ENCODE measurements at regions not wholly inside any gene's neighbourhood (a gene's known extent, or its start where the extent isn't known, plus 50 kb on each side); places are given as distances from the start of the nearest gene placed in this dataset.

DNA sequence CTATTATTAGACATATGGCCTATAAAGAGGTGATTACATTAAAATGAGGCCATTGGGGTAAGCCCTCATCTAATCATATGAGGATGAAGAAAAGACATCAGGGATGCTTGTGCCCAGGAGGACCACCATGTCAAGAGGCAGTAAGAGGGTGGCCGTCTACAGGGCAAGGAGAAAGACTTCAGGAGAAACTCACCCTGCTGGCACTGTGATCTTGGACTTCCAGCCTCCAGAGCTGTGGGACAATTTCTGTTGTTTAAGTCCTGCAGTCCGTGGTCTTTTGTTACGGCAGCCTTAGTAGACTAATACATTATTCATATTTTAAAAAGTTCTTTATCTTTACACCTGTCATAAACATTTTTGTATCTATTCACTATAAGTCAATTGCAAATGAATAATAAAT, 290.0 kb downstream of the PRL start:
- TF ChIP-seq, protein P1, sequence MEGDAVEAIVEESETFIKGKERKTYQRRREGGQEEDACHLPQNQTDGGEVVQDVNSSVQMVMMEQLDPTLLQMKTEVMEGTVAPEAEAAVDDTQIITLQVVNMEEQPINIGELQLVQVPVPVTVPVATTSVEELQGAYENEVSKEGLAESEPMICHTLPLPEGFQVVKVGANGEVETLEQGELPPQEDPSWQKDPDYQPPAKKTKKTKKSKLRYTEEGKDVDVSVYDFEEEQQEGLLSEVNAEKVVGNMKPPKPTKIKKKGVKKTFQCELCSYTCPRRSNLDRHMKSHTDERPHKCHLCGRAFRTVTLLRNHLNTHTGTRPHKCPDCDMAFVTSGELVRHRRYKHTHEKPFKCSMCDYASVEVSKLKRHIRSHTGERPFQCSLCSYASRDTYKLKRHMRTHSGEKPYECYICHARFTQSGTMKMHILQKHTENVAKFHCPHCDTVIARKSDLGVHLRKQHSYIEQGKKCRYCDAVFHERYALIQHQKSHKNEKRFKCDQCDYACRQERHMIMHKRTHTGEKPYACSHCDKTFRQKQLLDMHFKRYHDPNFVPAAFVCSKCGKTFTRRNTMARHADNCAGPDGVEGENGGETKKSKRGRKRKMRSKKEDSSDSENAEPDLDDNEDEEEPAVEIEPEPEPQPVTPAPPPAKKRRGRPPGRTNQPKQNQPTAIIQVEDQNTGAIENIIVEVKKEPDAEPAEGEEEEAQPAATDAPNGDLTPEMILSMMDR (IDR thresholded peaks at IDR 0.05) = no peak
- TF ChIP-seq EP300 (IDR thresholded peaks at IDR 0.05) = no peak
- TF ChIP-seq POLR2A (IDR thresholded peaks at IDR 0.05) = no peak
